Fibroblast of skin of scalp (primary cell): ENCODE measurements at regions not wholly inside any gene's neighbourhood (a gene's known extent, or its start where the extent isn't known, plus 50 kb on each side); places are given as distances from the start of the nearest gene placed in this dataset.

Source experiments
- DNase-seq: peaks from one replicate; pipeline ENCODE4 v3.0.0-alpha.2; 2013

- DNase-seq: peak; percentile 38
Measured at GRCh38 chr2:236718207-236718992, 148.8 kb downstream of the ACKR3 start.

GRCh38 chr2:236719192-236719635 is 149.6 kb downstream of the ACKR3 start:
- no peak for DNase-seq

- no peak for DNase-seq
Measured at GRCh38 chr2:236720974-236721540, 151.4 kb downstream of the ACKR3 start.

GRCh38 chr2:236724200-236724599 is 154.6 kb downstream of the ACKR3 start:
- DNase-seq: no peak

GRCh38 chr2:236726701-236727450 is 157.3 kb downstream of the ACKR3 start:
- DNase-seq: no peak

- no peak for DNase-seq
Measured at GRCh38 chr2:236728916-236729670, 159.5 kb downstream of the ACKR3 start.

GRCh38 chr2:236730393-236730792 is 160.8 kb downstream of the ACKR3 start:
- DNase-seq: no peak

- DNase-seq: peak; percentile 50
Measured at GRCh38 chr2:236731767-236732580, 162.3 kb downstream of the ACKR3 start.

- DNase-seq: no peak
Measured at GRCh38 chr2:236733156-236733555, 163.5 kb downstream of the ACKR3 start.

- DNase-seq: no peak
Measured at GRCh38 chr2:236735825-236736238, 166.2 kb downstream of the ACKR3 start.

- no peak for DNase-seq
Measured at GRCh38 chr2:236738030-236738429, 168.4 kb downstream of the ACKR3 start.

- DNase-seq: no peak
Measured at GRCh38 chr2:236738896-236739295, 169.3 kb downstream of the ACKR3 start.

- no peak for DNase-seq
Measured at GRCh38 chr2:236739663-236740062, 170.0 kb downstream of the ACKR3 start.

- no peak for DNase-seq
Measured at GRCh38 chr2:236740506-236740905, 170.9 kb downstream of the ACKR3 start.

- DNase-seq: peak; percentile 90
Measured at GRCh38 chr2:236743039-236743920, 173.7 kb downstream of the ACKR3 start.

- DNase-seq: no peak
Measured at GRCh38 chr2:236743921-236744280, 174.3 kb downstream of the ACKR3 start.

GRCh38 chr2:236744281-236744705 is 174.7 kb downstream of the ACKR3 start:
- peak; percentile 99 for DNase-seq

- DNase-seq: peak; percentile 92
Measured at GRCh38 chr2:236744716-236745115, 175.1 kb downstream of the ACKR3 start.

- DNase-seq: peak; percentile 90
Measured at GRCh38 chr2:236745420-236746210, 176.0 kb downstream of the ACKR3 start.

GRCh38 chr2:236746833-236747232 is 177.2 kb downstream of the ACKR3 start:
- DNase-seq: no peak
